ENCODE measurements at regions not wholly inside any gene's neighbourhood (a gene's known extent, or its start where the extent isn't known, plus 50 kb on each side); places are given as distances from the start of the nearest gene placed in this dataset.

- 89 to 97% (median 94%) methylated on average over 6 of the region's 6 CpGs for WGBS, 5 donors
- intact Hi-C loops (cut with DNase I; ENCODE audit: low total_unique reads): loop anchor here (10.0 kb wide), 1 partner anchor 553 kb away; no protein-coding TSS in a partner anchor
These were observed 270.9 kb downstream of the SPRY1 start for GRCh38 chr4:123667496-123667895.

GRCh38 chr4:123667991-123668390 is 271.4 kb downstream of the SPRY1 start:
- H3K36me3 ChIP-seq: no peaks in the 10 kb centered on the region
- DNase-seq: no peak
- 84 to 100% (median 99%) methylated on average over 2 of the region's 2 CpGs for WGBS, 5 donors
- TF ChIP-seq POLR2A (IDR thresholded peaks at IDR 0.05): no peak
- no peak for TF ChIP-seq CTCF (IDR thresholded peaks at IDR 0.05 in 8 of 11, conservative IDR thresholded peaks at IDR 0.05 in 3 of 11)
- TF ChIP-seq POLR2AphosphoS5 (IDR thresholded peaks at IDR 0.05): no peak
- H3K9me3 ChIP-seq: no peaks in the 10 kb centered on the region
- intact Hi-C loops (cut with DNase I; ENCODE audit: low total_unique reads): loop anchor here (10.0 kb wide), 1 partner anchor 553 kb away; no protein-coding TSS in a partner anchor
- no peaks in the 10 kb centered on the region for H3K27me3 ChIP-seq (replicated peaks in 1 of 7)
- no peak overlapping the region for H3K27ac ChIP-seq
- H3K4me3 ChIP-seq: no peak overlapping the region
- H3K4me1 ChIP-seq: peaks cover 0 to 5% (median 0%) of the 10 kb centered on the region in 6 donors

More at GRCh38 chr4:123667496-123667895, 270.9 kb downstream of the SPRY1 start:
- DNase-seq: no peak
- peaks cover 0 to 3% (median 0%) of the 10 kb centered on the region in 6 donors for H3K4me1 ChIP-seq
- H3K36me3 ChIP-seq: no peaks in the 10 kb centered on the region
- no peaks in the 10 kb centered on the region for H3K27me3 ChIP-seq (replicated peaks in 1 of 7)
- no peak for TF ChIP-seq POLR2A (IDR thresholded peaks at IDR 0.05)
- no peak for TF ChIP-seq CTCF (IDR thresholded peaks at IDR 0.05 in 8 of 11, conservative IDR thresholded peaks at IDR 0.05 in 3 of 11)
- TF ChIP-seq POLR2AphosphoS5 (IDR thresholded peaks at IDR 0.05): no peak
- no peak overlapping the region for H3K27ac ChIP-seq
- H3K9me3 ChIP-seq: no peaks in the 10 kb centered on the region
- H3K4me3 ChIP-seq: no peak overlapping the region

- TF ChIP-seq POLR2A (IDR thresholded peaks at IDR 0.05) (no peak), CTCF (IDR thresholded peaks at IDR 0.05 in 8 of 11, conservative IDR thresholded peaks at IDR 0.05 in 3 of 11) (no peak), POLR2AphosphoS5 (IDR thresholded peaks at IDR 0.05) (no peak)
- intact Hi-C loops (cut with DNase I; ENCODE audit: low total_unique reads): no loop called here
- WGBS, 5 donors: 39 to 55% (median 41%) methylated on average over 4 of the region's 4 CpGs
- H3K4me1 ChIP-seq: peaks cover 0 to 5% (median 0%) of the 10 kb centered on the region in 6 donors
- H3K9me3 ChIP-seq: no peaks in the 10 kb centered on the region
- no peaks in the 10 kb centered on the region for H3K36me3 ChIP-seq
- no peak overlapping the region for H3K4me3 ChIP-seq
- no peaks in the 10 kb centered on the region for H3K27me3 ChIP-seq (replicated peaks in 1 of 7)
- no peak overlapping the region for H3K27ac ChIP-seq
- DNase-seq: no peak
These were observed 275.2 kb downstream of the SPRY1 start for GRCh38 chr4:123671636-123672404.

- Histone ChIP-seq H3K4me3 (no peak overlapping the region), H3K9me3 (no peaks in the 10 kb centered on the region), H3K27ac (no peak overlapping the region), H3K36me3 (no peaks in the 10 kb centered on the region), H3K27me3 (replicated peaks in 1 of 7) (no peaks in the 10 kb centered on the region), H3K4me1 (peaks cover 0 to 5% (median 0%) of the 10 kb centered on the region in 6 donors)
- intact Hi-C loops (cut with DNase I; ENCODE audit: low total_unique reads): no loop called here
- WGBS, 5 donors: 54 to 67% (median 55%) methylated on average over 3 of the region's 3 CpGs
- no peak for TF ChIP-seq POLR2A (IDR thresholded peaks at IDR 0.05)
- no peak for TF ChIP-seq POLR2AphosphoS5 (IDR thresholded peaks at IDR 0.05)
- TF ChIP-seq CTCF (IDR thresholded peaks at IDR 0.05 in 8 of 11, conservative IDR thresholded peaks at IDR 0.05 in 3 of 11): no peak
- DNase-seq: no peak
These were observed 276.4 kb downstream of the SPRY1 start for GRCh38 chr4:123672987-123673386.
